HG02943 (cell line): ENCODE measurements at regions not wholly inside any gene's neighbourhood (a gene's known extent, or its start where the extent isn't known, plus 50 kb on each side); places are given as distances from the start of the nearest gene placed in this dataset.
"Not testable (repeated sequence)": the region's sequence is repeated elsewhere in the genome, so short reads cannot be mapped to it uniquely, and the experiment has no call there.

Experiments used
- ATAC-seq: cut with Tn5 transposase; IDR thresholded peaks from one replicate; pipeline ENCODE4 v1.9.1; 2021; ENCODE audit warnings: mild to moderate bottlenecking, low read depth, moderate library complexity; ENCODE audit not compliant: unreplicated experiment

GRCh38 chr16:47974971-47975370 is 180.8 kb downstream of the ABCC12 start:
- not testable (repeated sequence) for ATAC-seq

GRCh38 chr16:47973552-47973951 is 182.2 kb downstream of the ABCC12 start:
- no peak for ATAC-seq

- ATAC-seq = no peak
Measured at GRCh38 chr16:47972246-47972985, 183.4 kb downstream of the ABCC12 start.

GRCh38 chr16:47971225-47971624 is 184.6 kb downstream of the ABCC12 start:
- ATAC-seq = no peak

GRCh38 chr16:47970291-47970931 is 185.4 kb downstream of the ABCC12 start:
- no peak for ATAC-seq

GRCh38 chr16:47967374-47967773 is 188.4 kb downstream of the ABCC12 start:
- no peak for ATAC-seq

GRCh38 chr16:47966325-47966724 is 189.5 kb downstream of the ABCC12 start:
- no peak for ATAC-seq

- ATAC-seq = no peak
Measured at GRCh38 chr16:47965439-47965838, 190.4 kb downstream of the ABCC12 start.

- no peak for ATAC-seq
Measured at GRCh38 chr16:47958726-47959125, 197.1 kb downstream of the ABCC12 start.

GRCh38 chr16:47956916-47957315 is 198.9 kb downstream of the ABCC12 start:
- ATAC-seq = no peak

- no peak for ATAC-seq
Measured at GRCh38 chr16:47949714-47950113, 206.1 kb downstream of the ABCC12 start.

- no peak for ATAC-seq
Measured at GRCh38 chr16:47949276-47949675, 206.5 kb downstream of the ABCC12 start.

GRCh38 chr16:47947723-47948122 is 208.1 kb downstream of the ABCC12 start:
- no peak for ATAC-seq

GRCh38 chr16:47946092-47946491 is 209.7 kb downstream of the ABCC12 start:
- no peak for ATAC-seq

GRCh38 chr16:47944589-47944988 is 211.2 kb downstream of the ABCC12 start:
- no peak for ATAC-seq

GRCh38 chr16:47943235-47943634 is 212.6 kb downstream of the ABCC12 start:
- no peak for ATAC-seq

- ATAC-seq = no peak
Measured at GRCh38 chr16:47940466-47940865, 215.3 kb downstream of the ABCC12 start.

- no peak for ATAC-seq
Measured at GRCh38 chr16:47939680-47940079, 216.1 kb downstream of the ABCC12 start.

GRCh38 chr16:47938272-47938671 is 217.5 kb downstream of the ABCC12 start:
- ATAC-seq = no peak

- ATAC-seq = no peak
Measured at GRCh38 chr16:47928008-47928407, 227.8 kb downstream of the ABCC12 start.

GRCh38 chr16:47927330-47927729 is 228.5 kb downstream of the ABCC12 start:
- no peak for ATAC-seq

GRCh38 chr16:47925811-47926460 is 229.9 kb downstream of the ABCC12 start:
- no peak for ATAC-seq
